Suprapubic skin (tissue), 3 donors: ENCODE measurements at regions not wholly inside any gene's neighbourhood (a gene's known extent, or its start where the extent isn't known, plus 50 kb on each side); places are given as distances from the start of the nearest gene placed in this dataset.

ENCODE experiments used
- CTCF ChIP-seq, 2 donors: fragments of 200-600 bp in 1 of 2; fragments of 450-650 bp in 1 of 2; sonication (generic) in 1 of 2; IDR thresholded peaks; one replicate each; pipeline ENCODE4 v1.5.1; 2016 to 2019; ENCODE audit warnings: antibody characterized with exemption in 2 of 2, mild to moderate bottlenecking in 1 of 2, moderate library complexity in 1 of 2
- POLR2AphosphoS5 ChIP-seq, 3 donors: sonication (generic); formaldehyde crosslinking; IDR thresholded peaks; one replicate each; pipeline ENCODE4 v1.6.1; 2017; ENCODE audit warnings: antibody characterized with exemption in 3 of 3

- TF ChIP-seq POLR2AphosphoS5 (IDR thresholded peaks at IDR 0.05): no peak
- no peak for TF ChIP-seq CTCF (IDR thresholded peaks at IDR 0.05)
These were observed 268.0 kb upstream of the JARID2 start for GRCh38 chr6:14977747-14978382.
